Glomerular endothelial cell (primary cell): ENCODE measurements at regions not wholly inside any gene's neighbourhood (a gene's known extent, or its start where the extent isn't known, plus 50 kb on each side); places are given as distances from the start of the nearest gene placed in this dataset.
"Not testable (repeated sequence)": the region's sequence is repeated elsewhere in the genome, so short reads cannot be mapped to it uniquely, and the experiment has no call there.

ENCODE experiments used
- DNase-seq: peaks from one replicate; pipeline ENCODE4 v3.0.0-alpha.2; 2011; ENCODE audit warnings: low read depth, low spot score; ENCODE audit errors: extremely low read depth

DNA sequence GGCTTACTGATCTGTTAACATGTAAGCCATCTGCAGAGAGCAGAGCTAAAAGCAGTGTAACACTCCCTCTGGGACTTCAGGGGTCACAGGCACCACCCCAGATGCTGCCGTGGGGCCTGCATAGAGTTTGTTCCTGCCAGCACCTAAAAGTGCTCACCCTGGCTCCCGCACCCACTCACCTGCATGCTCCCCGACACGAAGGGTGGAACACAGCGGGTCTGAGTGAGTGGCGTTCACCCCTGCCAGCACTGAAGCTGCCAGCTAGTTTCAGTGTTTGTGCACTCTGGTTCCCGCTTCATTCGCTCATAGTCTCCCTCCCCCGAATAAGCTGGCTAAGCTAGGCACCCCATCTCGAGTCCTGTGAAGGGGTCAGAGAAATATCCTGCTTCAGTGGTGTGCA, 1681.0 kb downstream of the NCAM2 start:
- DNase-seq = no peak

DNA sequence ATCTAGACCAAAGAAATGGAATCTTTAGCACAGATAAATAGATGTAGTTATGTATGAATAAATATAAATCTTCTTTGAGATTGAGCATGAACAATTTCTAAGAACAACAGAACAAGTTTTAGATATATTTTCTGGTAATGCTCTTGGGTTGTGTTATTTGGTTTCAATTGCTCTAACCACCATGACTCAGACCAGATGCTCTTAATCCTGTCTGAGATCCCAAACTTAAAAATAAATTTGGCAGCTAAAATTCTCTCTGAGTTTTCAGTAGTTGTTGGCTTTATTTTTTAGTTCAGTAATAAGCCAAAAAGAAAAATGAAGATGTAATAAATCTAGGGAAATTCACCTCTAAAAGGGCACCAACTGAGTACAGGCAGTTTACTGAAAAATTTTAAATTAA, 1693.4 kb downstream of the NCAM2 start:
- DNase-seq = no peak

DNA sequence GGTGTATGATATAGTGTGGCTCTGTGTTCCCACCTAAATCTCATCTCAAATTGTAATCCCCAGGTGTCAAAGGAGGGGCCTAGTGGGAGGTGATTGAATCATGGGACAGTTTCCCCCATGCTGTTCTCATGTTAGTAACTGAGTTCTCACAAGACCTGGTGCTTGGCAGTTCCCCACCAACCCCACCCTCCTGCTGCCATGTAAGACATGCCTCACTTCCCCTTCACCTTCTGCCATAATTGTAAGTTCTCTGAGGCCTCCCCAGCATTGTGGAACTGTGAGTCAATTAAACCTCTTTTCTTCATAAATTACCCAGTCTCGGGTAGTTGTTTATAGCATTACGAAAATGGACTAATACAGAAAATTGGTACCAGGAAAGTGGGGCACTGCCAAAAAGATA, 1705.3 kb downstream of the NCAM2 start:
- no peak for DNase-seq

DNA sequence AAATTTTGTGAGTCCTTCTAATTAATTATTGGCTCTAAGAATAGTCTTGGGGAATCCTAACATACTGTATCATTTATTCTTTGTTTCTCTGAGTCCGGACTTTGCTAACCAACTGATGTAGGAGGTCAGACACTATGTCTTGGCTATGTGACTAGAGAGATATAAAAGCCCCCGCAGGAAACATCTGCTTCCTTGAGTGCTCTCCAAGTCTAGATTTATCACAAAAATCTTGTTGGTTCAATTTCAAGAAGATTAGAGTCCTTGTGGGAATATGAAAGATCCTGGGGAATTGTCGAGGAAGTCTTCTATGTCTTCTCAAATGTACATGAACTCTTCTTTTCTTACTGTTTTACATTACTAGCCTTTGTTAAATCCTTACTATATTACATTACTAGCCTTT, 1712.5 kb downstream of the NCAM2 start:
- DNase-seq = peak; percentile 56

DNA sequence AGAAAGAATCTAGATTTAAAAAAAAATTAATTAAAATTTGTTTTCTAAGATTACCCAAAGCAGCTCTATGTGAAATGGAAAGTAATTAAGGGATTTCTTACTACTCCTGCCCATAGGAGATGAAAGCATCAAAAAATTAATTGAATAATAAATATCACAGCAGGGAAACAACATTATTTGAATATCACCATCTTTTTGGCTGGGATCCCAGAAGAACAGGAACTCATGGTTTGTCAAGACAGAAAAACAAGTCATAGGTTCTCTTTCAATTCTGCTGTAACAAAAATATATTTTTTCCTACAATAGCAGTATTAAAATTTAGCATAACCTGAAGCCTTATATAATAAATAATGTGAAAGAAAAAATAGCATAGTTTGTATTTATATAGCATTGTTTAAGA, 1713.4 kb downstream of the NCAM2 start:
- peak; percentile 25 for DNase-seq

DNA sequence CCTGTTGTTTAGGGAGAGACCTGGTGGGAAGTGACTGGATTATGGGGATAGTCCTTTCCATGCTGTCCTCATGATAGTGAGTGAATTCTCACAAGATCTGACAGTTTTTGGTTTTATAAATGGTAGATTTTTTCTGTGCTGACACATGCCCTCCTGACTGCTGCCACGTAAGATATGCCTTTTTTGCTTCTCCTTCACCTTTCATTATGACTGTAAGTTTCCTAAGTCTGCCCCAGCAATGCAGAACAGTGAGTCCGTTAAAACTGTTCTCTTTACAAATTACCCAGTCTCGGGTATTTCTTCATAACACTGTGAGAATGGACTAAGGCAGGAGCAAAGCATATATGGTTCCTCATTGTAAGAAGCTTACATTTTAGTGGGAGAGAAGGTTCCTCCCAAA, 1727.2 kb downstream of the NCAM2 start:
- no peak for DNase-seq

DNA sequence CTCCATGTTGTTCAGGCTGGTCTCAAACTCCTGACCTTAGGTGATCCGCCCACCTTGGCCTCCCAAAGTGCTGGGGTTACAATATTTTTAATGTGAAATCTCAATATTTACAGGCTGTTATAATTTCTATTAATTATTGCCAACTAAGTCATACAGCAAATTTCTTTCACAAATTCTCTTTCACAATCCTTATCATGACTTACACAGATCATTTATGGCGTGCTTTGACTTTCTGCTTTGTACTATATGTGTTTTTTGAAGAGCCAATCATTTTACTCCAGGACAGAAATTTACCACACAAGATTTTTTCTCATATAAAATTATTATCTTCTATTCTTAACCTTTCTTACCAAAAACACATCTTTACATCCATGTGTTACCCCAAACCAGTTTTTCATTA, 1729.9 kb downstream of the NCAM2 start:
- no peak for DNase-seq

DNA sequence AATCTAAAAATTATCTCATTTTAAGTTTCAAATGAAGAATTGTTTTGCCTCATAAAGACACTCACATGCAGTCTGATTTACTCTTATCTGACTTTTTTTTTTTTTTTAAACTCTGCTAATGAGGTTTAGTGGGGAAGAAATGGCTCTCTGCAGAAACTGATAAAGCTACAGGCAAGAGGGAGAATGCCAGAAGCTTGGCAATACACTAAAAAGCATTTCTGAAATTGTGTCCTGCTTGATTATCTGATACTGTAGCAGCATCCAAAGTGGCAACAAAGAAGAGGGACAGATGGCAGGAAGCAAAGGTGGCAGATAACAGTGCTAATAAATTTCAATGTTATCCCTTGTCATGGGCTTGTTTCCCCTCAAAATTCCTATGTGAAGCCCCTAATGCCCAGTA, 1744.9 kb downstream of the NCAM2 start:
- no peak for DNase-seq

DNA sequence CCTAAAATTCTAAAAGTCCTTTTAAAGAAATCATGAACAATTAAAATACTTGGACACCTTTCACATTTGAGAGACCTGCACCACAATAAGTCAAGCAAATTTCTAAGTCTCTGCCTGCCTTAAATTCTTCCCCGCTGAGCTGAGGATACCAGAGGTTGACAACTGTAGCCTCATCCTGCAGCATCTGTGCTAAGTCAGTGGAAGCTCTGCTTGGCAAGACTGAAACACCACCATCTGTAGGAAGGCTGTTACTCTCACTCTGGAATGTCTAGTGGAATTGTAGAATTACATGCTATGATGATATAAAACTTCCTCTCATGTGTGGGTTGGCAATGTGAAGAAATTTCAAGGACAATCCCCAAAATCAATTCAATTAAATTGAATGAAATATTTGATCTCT, 1756.5 kb downstream of the NCAM2 start:
- no peak for DNase-seq

DNA sequence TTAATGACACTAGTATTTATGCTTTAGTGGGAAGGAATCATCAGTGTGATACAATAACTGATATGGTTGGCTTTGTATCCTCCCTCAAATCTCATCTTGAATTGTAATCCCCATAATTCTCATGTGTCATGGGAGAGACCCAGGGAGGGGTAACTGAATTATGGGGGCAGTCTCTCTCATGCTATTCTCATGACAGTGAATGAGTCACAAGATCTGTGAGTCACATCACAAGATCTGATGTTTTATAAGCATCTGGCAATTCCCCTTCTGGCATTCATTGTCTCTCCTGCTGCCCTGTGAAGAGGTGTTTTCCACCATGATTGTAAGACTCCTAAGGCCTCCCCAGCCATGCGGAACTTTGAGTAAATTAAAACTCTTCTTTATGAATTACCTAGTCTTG, 1760.3 kb downstream of the NCAM2 start:
- no peak for DNase-seq

DNA sequence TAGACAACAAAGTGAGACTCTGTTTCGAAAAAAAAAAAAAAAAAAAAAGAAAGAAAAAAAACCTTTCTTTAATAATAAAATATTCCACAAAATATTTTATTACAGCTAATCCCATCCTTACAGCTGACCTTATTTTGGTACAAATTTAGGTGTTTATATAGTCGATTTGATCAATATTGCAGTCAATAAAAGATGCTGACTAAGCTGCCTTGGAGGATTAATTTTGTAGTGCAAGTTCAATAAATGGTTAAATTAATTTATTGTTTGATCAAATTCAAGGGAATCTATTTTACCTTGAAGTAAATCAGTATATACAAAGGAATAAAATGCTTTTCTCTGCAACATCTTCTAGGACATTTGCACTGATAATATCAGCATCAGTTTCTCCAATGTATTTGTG, 1764.3 kb downstream of the NCAM2 start:
- DNase-seq = no peak

DNA sequence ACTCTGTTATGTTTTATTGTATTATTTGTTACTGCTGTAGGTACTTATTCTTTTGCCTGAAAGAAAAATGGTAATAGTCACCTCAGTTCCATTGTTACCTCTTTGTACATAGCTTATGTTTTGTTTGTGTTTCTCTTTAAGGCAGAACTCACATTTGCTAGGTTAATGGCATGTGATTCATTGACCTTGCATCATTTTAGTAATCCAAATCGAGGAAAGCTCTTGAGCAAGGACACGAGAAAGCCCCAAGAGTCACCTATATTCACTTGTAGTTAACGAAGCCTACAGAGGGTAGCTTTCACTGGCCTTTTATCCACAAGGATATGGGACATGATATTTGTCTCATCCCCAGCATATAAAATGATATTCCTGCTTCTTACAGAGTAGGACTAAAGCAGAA, 1765.2 kb downstream of the NCAM2 start:
- no peak for DNase-seq

DNA sequence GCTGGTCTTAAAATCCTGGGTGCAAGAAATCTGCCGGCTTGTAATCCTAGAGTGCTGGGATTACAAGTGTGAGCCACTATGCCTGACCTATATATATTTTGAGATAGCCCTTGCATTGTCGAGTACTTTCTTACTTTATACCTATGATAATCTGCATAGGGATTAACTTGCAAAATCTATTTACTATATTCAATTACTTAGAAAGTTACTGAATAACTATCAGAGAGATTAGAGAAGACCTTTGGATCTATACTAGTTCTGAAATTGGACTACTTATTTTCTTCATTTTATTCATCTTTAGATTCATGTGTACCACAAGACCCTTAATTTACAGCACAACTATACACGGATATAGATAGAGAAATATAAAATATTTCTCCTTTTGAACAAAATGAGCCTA, 1766.0 kb downstream of the NCAM2 start:
- no peak for DNase-seq

DNA sequence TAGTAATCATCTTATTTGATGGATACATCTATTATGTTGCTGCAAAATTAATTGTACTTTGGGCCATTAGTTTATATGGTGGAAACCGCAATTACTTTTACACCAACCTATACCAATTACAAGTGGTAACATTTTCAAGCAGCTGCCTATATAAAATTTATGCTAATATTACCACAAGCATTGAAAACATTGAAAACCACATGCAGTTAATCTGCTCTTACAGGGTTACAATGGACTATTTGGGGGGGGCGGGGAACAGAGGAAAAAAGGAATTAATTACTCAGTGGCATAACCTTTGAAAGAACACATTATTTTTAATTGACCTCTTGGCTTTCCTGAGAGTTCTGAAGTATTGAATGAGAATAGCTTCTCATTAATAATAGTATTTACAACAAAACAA, 1793.2 kb downstream of the NCAM2 start:
- no peak for DNase-seq

DNA sequence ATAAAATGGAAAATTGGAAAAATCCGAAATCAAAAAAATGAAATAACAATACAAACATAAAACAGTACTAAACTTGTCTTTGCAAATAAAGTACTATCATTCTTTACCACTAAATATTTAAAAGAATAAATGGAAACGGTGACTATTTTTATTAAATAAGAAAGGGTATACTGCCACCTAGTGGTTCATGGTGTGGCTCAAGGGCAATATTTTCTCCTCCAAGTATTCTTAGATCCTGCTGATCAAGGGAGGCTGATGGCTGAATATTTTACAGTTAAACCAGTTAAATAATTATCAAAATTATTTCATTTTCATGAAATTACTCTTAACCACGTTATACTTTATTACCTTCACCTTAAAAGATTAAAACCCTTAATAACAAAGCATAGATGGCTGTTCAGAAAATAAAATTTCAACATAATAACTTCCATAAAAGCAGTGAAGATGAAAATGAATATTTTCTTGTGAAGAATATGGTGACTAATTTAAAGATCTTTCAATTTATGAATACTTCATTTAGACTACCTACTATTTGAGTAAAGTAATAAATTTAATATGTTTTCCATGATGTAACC, 1793.9 kb downstream of the NCAM2 start:
- DNase-seq = peak; percentile 82

DNA sequence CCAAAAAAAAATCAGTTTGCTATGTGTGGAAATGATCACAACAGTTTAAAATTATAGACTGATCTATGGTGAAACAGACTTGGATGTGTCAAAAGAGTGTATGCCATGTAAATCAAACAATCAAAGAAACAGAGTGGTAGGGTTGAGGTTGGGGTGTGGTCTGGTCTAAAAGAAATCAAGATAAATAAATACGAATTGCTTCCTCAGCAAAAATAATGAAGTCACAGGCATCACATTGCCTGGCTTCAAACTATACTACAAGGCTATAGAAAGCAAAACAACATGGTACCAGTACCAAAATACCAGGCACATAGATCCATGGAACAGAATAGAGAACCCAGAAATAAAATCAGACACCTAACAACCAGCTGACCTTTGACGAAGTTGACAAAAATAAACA, 1796.9 kb downstream of the NCAM2 start:
- no peak for DNase-seq

DNA sequence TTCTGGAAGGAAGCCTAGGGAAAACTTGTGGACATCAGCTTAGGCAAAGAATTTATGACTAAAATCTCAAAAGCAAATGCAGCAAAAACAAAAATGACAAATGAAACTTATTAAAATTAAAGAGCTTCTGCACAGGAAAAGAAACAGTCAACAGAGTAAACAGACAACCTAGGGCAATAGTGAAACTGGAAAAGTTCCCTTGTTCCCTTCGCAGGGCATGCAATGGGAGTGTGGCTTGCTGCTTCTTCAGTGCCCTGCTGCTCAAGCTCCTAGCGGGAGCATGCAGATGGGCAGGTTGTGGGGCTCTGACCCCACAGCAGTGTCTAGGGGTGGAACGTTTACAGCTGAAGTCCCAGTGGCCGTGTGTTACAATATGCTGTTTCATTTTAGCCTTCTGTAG, 1797.4 kb downstream of the NCAM2 start:
- DNase-seq = no peak

DNA sequence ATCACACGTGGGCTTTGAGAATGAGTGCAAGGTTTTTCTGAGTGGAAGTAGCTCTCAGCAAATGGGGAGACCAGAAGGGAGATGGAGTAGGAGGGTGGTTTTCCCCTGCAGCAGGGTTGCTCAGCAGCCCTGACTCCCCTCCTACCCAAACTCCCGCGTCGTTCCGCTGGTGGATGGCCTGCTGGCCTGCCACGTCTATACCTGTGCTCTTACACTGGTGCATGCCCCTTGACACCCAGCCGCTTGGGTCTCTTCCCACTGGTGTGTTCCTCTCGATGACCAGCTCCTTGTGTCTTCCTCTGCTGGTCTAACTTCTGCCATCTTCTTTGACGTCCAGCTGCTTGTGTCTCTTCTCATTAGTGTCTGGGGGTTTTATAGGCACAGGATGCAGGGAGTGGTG, 1797.9 kb downstream of the NCAM2 start:
- no peak for DNase-seq

DNA sequence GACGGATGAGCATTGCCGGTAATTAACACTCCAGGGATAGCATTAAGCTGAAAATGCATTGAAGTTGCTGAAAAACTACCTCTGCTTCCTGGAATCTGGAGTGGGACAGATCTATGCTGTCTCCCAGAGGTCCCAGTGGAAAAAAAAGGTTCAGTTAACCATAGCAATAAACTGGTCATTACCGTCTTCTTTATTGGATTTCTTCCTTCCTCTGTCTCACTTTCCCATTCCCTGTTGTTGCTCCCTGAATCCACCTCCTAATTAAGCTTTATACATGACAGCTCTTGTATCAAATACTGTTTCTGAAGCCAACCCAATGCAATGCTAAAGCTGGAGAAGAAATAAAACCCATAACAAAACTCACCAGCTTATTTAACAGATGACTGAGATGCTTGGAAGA, 1805.9 kb downstream of the NCAM2 start:
- no peak for DNase-seq

DNA sequence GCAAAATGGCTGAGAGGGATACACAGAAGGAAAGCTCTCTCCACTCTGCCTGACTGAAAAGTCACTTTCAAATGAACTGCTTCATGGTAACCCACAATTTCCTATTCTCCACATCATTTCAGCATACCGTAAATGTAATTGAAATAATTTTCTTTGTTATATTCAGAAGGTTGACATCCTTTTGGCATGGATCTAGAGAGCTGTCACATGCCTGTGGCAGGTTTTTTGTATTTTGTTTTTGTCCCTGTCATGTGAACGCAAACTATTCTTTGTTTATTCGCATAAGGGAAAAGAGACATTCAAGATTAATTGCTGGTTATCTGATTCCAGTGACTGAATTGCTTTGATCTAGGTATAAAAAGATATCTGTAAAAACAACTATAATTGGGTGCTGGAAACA, 1808.1 kb downstream of the NCAM2 start:
- no peak for DNase-seq

DNA sequence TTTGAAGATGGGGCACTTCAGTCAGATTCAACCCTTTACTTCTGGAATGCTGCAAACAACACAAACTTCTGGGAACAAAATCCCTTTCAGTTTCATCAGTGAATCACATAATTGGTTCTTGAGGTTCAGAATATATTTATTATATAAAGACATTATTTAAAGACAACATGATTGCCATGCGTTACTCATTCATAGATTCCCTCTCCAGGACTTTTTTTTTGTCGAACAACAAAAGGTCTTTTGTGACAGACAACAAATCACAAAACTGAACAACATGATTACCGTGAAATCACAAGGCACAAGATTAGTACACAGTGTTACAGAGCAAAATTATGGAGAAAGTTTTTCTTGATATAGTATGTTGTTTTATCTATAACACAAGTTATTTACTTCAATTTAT, 1815.0 kb downstream of the NCAM2 start:
- no peak for DNase-seq

DNA sequence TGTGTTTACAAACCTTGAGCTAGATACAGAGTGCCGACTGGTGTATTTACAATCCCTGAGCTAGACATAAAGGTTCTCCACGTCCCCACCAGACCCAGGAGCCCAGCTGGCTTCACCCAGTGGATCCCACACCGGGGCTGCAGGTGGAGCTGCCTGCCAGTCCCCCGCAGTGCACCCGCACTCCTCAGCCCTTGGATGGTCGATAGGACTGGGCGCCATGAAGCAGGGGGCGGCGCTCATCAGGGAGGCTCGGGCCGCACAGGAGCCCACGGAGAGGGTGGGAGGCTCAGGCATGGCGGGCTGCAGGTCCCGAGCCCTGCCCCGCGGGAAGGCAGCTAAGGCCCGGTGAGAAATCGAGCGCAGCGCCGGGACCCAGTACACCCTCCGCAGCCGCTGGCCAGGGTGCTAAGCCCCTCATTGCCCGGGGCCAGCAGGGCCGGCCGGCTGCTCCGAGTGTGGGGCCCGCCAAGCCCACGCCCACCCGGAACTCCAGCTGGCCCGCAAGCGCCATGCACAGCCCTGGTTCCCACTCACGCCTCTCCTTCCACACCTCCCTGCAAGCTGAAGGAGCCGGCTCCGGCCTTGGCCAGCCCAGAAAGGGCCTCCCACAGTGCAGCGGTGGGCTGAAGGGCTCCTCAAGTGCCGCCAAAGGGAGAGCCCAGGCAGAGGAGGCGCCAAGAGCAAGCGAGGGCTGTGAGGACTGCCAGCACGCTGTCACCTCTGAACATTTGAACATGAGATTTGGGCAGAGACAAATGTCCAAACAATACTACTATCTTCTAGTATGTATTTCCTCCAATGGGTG, 1820.7 kb downstream of the NCAM2 start:
- DNase-seq = not testable (repeated sequence)

DNA sequence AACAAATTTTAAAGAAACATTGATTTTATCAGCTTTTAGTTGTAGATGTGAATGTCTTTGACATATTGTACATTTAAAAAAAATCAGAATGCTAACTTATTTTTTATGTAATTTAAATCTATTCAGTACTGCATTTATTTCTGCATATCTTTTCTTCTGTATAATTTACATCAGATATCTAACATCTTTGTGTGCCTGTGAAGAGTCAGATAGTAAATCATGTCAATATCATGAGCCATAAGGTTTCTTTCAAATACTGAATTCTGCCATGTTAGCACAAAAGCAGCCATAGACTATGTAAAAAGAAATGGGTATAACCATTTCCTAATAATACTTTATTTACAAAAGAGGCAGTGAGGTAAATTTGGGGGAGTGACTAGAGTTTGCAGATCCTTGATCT, 1829.2 kb downstream of the NCAM2 start:
- no peak for DNase-seq
